Astrocyte (in vitro differentiated cells and primary cell): ENCODE measurements at regions not wholly inside any gene's neighbourhood (a gene's known extent, or its start where the extent isn't known, plus 50 kb on each side); places are given as distances from the start of the nearest gene placed in this dataset.

Experiments used
- DNase-seq: peaks from one replicate; pipeline ENCODE4 v3.0.0-alpha.2; 2010; ENCODE audit warnings: low read depth
- FAIRE-seq: peaks from 2 replicates; lab custom pipeline; 2011; peaks lifted over from hg19 to GRCh38; lab: Jason Lieb, UNC
- H2AFZ ChIP-seq: 2 replicates; pipeline ENCODE4 v1.6.0; 2012; ENCODE audit warnings: low read depth, low read length, inconsistent platforms
- H3K27ac ChIP-seq: 2 replicates; pipeline ENCODE4 v1.5.1; 2011; ENCODE audit warnings: low read depth, low read length, inconsistent platforms
- H3K27me3 ChIP-seq: 2 replicates; pipeline ENCODE4 v1.6.0; 2011; ENCODE audit warnings: low read length, inconsistent platforms; ENCODE audit not compliant: insufficient read depth
- H3K36me3 ChIP-seq: 2 replicates; pipeline ENCODE4 v1.5.1; 2011; ENCODE audit warnings: low read length, inconsistent platforms; ENCODE audit not compliant: insufficient read depth
- H3K4me1 ChIP-seq: 2 replicates; pipeline ENCODE4 v1.5.1; 2011; ENCODE audit warnings: low read length, inconsistent platforms; ENCODE audit not compliant: insufficient read depth
- H3K4me2 ChIP-seq: 2 replicates; pipeline ENCODE4 v1.6.0; 2012; ENCODE audit warnings: low read length, inconsistent platforms
- H3K4me3 ChIP-seq: 2 replicates; pipeline ENCODE4 v1.5.1; 2011; ENCODE audit warnings: low read depth, mild to moderate bottlenecking, low read length, inconsistent platforms; ENCODE audit not compliant: insufficient read depth
- H3K79me2 ChIP-seq: 2 replicates; pipeline ENCODE4 v1.6.0; 2012; ENCODE audit warnings: mild to moderate bottlenecking, low read length, inconsistent platforms; ENCODE audit not compliant: insufficient read depth
- H3K9ac ChIP-seq: 2 replicates; pipeline ENCODE4 v1.6.0; 2012; ENCODE audit warnings: mild to moderate bottlenecking, low read length, inconsistent platforms
- H3K9me3 ChIP-seq: 2 replicates; pipeline ENCODE4 v1.5.1; 2012; ENCODE audit warnings: low read depth, mild to moderate bottlenecking, low read length, inconsistent platforms; ENCODE audit not compliant: insufficient read depth
- H4K20me1 ChIP-seq: 2 replicates; pipeline ENCODE4 v1.6.0; 2012; ENCODE audit warnings: low read length, inconsistent platforms; ENCODE audit not compliant: insufficient read depth
- H3K27ac Mint-ChIP-seq: one replicate; pipeline ENCODE4 v1.8.0; 2021; ENCODE audit warnings: mild to moderate bottlenecking, mixed read lengths; ENCODE audit not compliant: unreplicated experiment
- H3K27me3 Mint-ChIP-seq: one replicate; pipeline ENCODE4 v1.8.0; 2021; ENCODE audit warnings: low read depth, mixed read lengths; ENCODE audit not compliant: unreplicated experiment
- H3K36me3 Mint-ChIP-seq: one replicate; pipeline ENCODE4 v1.8.0; 2021; ENCODE audit warnings: low read depth, mixed read lengths; ENCODE audit not compliant: unreplicated experiment
- H3K4me1 Mint-ChIP-seq: one replicate; pipeline ENCODE4 v1.8.0; 2021; ENCODE audit warnings: low read depth, mixed read lengths; ENCODE audit not compliant: unreplicated experiment
- H3K4me3 Mint-ChIP-seq: one replicate; pipeline ENCODE4 v1.8.0; 2021; ENCODE audit warnings: mild to moderate bottlenecking, moderate library complexity, mixed read lengths; ENCODE audit not compliant: unreplicated experiment
- H3K9me3 Mint-ChIP-seq: one replicate; pipeline ENCODE4 v1.8.0; 2021; ENCODE audit warnings: mild to moderate bottlenecking, mixed read lengths; ENCODE audit not compliant: unreplicated experiment
- EZH2 ChIP-seq: IDR thresholded peaks from 2 replicates; pipeline ENCODE4 v1.6.1; 2012; ENCODE audit warnings: mild to moderate bottlenecking, low read length, inconsistent platforms; ENCODE audit not compliant: insufficient read depth
- TF ChIP-seq, protein P1 (sequence below): IDR thresholded peaks from 2 replicates; pipeline ENCODE4 v1.5.1; 2011; ENCODE audit warnings: low read depth, mild to moderate bottlenecking, inconsistent platforms, low read length, moderate library complexity; ENCODE audit not compliant: insufficient read depth

DNA sequence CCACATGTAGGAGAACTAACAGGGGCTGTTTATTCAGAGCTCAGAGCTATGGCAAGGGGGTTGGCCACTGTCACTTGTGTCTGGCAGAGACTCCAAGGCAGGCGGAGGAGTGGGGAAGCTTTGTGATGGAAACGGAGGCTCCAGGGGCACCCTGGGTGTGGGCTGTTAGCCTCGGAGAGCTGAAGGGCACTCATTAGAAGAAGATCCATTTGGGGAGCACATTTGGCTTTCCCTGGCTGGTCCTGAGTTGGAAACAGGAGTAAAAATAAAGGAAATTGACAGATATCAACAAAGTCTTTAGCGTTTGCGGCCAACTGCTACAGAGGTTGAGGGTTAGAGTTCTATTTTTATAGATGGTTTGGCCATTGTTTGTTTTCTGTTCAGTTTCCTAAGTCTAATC, 288.3 kb upstream of the MKI67 start:
- H3K27me3 ChIP-seq: no peaks in the 10 kb centered on the region
- no peak overlapping the region for H3K4me3 Mint-ChIP-seq
- DNase-seq (no peak), FAIRE-seq (no peak)
- H3K9ac ChIP-seq: no peak overlapping the region
- no peak overlapping the region for H3K4me3 ChIP-seq
- no peak overlapping the region for H2AFZ ChIP-seq
- H3K27me3 Mint-ChIP-seq: peaks cover 8% of the 10 kb centered on the region
- TF ChIP-seq EZH2: no peak
- TF ChIP-seq, protein P1, sequence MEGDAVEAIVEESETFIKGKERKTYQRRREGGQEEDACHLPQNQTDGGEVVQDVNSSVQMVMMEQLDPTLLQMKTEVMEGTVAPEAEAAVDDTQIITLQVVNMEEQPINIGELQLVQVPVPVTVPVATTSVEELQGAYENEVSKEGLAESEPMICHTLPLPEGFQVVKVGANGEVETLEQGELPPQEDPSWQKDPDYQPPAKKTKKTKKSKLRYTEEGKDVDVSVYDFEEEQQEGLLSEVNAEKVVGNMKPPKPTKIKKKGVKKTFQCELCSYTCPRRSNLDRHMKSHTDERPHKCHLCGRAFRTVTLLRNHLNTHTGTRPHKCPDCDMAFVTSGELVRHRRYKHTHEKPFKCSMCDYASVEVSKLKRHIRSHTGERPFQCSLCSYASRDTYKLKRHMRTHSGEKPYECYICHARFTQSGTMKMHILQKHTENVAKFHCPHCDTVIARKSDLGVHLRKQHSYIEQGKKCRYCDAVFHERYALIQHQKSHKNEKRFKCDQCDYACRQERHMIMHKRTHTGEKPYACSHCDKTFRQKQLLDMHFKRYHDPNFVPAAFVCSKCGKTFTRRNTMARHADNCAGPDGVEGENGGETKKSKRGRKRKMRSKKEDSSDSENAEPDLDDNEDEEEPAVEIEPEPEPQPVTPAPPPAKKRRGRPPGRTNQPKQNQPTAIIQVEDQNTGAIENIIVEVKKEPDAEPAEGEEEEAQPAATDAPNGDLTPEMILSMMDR: no peak
- no peaks in the 10 kb centered on the region for H3K4me1 ChIP-seq
- H3K9me3 Mint-ChIP-seq: peaks cover 1% of the 10 kb centered on the region
- H3K79me2 ChIP-seq: no peaks in the 10 kb centered on the region
- peaks cover 7% of the 10 kb centered on the region for H3K9me3 ChIP-seq
- no peak overlapping the region for H3K27ac ChIP-seq
- H3K27ac Mint-ChIP-seq: no peak overlapping the region
- no peak overlapping the region for H3K4me2 ChIP-seq
- H4K20me1 ChIP-seq: no peaks in the 10 kb centered on the region
- no peaks in the 10 kb centered on the region for H3K36me3 Mint-ChIP-seq
- no peaks in the 10 kb centered on the region for H3K36me3 ChIP-seq
- no peaks in the 10 kb centered on the region for H3K4me1 Mint-ChIP-seq

GRCh38 chr10:128416231-128416630, 290.0 kb upstream of the MKI67 start:
- Mint-ChIP-seq H3K4me3 (no peak overlapping the region), H3K4me1 (no peaks in the 10 kb centered on the region), H3K36me3 (no peaks in the 10 kb centered on the region), H3K27me3 (peaks cover 12% of the 10 kb centered on the region), H3K9me3 (peaks cover 1% of the 10 kb centered on the region), H3K27ac (no peak overlapping the region)
- FAIRE-seq: no peak
- H4K20me1 ChIP-seq: no peaks in the 10 kb centered on the region
- H3K36me3 ChIP-seq: no peaks in the 10 kb centered on the region
- no peaks in the 10 kb centered on the region for H3K27me3 ChIP-seq
- H2AFZ ChIP-seq: no peak overlapping the region
- TF ChIP-seq, protein P1: no peak
- TF ChIP-seq EZH2: no peak
- H3K79me2 ChIP-seq: no peaks in the 10 kb centered on the region
- H3K9me3 ChIP-seq: peaks cover 7% of the 10 kb centered on the region
- no peak for DNase-seq
- no peaks in the 10 kb centered on the region for H3K4me1 ChIP-seq
- H3K4me2 ChIP-seq: no peak overlapping the region
- no peak overlapping the region for H3K27ac ChIP-seq
- no peak overlapping the region for H3K4me3 ChIP-seq
- no peak overlapping the region for H3K9ac ChIP-seq

DNA sequence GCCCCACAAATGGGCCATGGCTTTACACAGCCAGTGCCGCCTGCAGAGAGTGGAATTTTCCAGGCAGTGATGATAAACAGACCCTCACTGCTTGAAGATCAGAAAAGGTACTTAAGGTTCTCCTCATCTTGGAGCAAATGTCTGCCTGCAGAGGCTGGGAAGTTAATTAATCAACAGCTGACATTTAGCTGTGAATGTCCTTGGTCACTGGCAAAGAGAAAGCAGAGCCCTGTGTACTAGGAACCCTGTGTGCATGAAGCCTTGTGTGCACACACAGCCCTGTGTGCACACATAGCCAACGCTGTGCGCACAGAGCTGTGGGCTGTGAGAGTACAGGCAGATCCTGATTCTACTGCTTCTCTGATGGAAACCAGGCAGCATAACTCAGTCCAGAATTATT, 291.6 kb upstream of the MKI67 start:
- Mint-ChIP-seq H3K36me3 (no peaks in the 10 kb centered on the region), H3K4me3 (no peak overlapping the region), H3K4me1 (no peaks in the 10 kb centered on the region), H3K27ac (no peak overlapping the region), H3K27me3 (peaks cover 12% of the 10 kb centered on the region), H3K9me3 (peaks cover 1% of the 10 kb centered on the region)
- Histone ChIP-seq H4K20me1 (no peaks in the 10 kb centered on the region), H3K27ac (no peak overlapping the region), H3K4me3 (no peak overlapping the region), H3K36me3 (no peaks in the 10 kb centered on the region), H3K9me3 (peaks cover 3% of the 10 kb centered on the region), H3K79me2 (no peaks in the 10 kb centered on the region), H3K4me2 (no peak overlapping the region), H3K27me3 (no peaks in the 10 kb centered on the region), H3K4me1 (no peaks in the 10 kb centered on the region), H2AFZ (no peak overlapping the region), H3K9ac (no peak overlapping the region)
- DNase-seq (no peak), FAIRE-seq (no peak)
- TF ChIP-seq, protein P1: no peak
- no peak for TF ChIP-seq EZH2
